C4-2B (cell line): ENCODE measurements at regions not wholly inside any gene's neighbourhood (a gene's known extent, or its start where the extent isn't known, plus 50 kb on each side); places are given as distances from the start of the nearest gene placed in this dataset.

Source experiments
- ZFX ChIP-seq: fragments of 450-650 bp; IDR thresholded peaks from 2 replicates; pipeline ENCODE4 v1.6.1; 2017
- TF ChIP-seq, protein P1 (sequence below): fragments of 450-650 bp; conservative IDR thresholded peaks from 2 replicates; pipeline ENCODE4 v1.5.1; 2017; ENCODE audit warnings: mild to moderate bottlenecking

GRCh38 chr5:3006961-3007551 is 255.6 kb upstream of the IRX2 start:
- TF ChIP-seq, protein P1, sequence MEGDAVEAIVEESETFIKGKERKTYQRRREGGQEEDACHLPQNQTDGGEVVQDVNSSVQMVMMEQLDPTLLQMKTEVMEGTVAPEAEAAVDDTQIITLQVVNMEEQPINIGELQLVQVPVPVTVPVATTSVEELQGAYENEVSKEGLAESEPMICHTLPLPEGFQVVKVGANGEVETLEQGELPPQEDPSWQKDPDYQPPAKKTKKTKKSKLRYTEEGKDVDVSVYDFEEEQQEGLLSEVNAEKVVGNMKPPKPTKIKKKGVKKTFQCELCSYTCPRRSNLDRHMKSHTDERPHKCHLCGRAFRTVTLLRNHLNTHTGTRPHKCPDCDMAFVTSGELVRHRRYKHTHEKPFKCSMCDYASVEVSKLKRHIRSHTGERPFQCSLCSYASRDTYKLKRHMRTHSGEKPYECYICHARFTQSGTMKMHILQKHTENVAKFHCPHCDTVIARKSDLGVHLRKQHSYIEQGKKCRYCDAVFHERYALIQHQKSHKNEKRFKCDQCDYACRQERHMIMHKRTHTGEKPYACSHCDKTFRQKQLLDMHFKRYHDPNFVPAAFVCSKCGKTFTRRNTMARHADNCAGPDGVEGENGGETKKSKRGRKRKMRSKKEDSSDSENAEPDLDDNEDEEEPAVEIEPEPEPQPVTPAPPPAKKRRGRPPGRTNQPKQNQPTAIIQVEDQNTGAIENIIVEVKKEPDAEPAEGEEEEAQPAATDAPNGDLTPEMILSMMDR, result no peak
- no peak for TF ChIP-seq ZFX
